H9 (cell line): ENCODE measurements at regions not wholly inside any gene's neighbourhood (a gene's known extent, or its start where the extent isn't known, plus 50 kb on each side); places are given as distances from the start of the nearest gene placed in this dataset.

Experiments used
- DNase-seq: peaks from one replicate; pipeline ENCODE4 v3.0.0-alpha.2; 2017
- H2AFZ ChIP-seq: one replicate; pipeline ENCODE4 v1.6.1; 2013; ENCODE audit warnings: mild to moderate bottlenecking, low read length, control low read depth, moderate library complexity
- H2AK5ac ChIP-seq: 2 replicates; pipeline ENCODE4 v1.6.1; 2013; ENCODE audit warnings: low read length, control low read depth, mixed read lengths; ENCODE audit not compliant: insufficient read length
- H2BK120ac ChIP-seq: one replicate; pipeline ENCODE4 v1.6.1; 2013; ENCODE audit warnings: low read depth, mild to moderate bottlenecking, low read length, control low read depth, inconsistent platforms; ENCODE audit not compliant: poor library complexity, severe bottlenecking
- H2BK12ac ChIP-seq: 2 replicates; pipeline ENCODE4 v1.6.1; 2013; ENCODE audit warnings: low read length, control low read depth, mixed read lengths, low read depth; ENCODE audit not compliant: insufficient read length
- H2BK15ac ChIP-seq: 2 replicates; pipeline ENCODE4 v1.6.1; 2013; ENCODE audit warnings: low read depth, low read length, control low read depth
- H2BK20ac ChIP-seq: one replicate; pipeline ENCODE4 v1.6.1; 2013; ENCODE audit warnings: low read depth, mild to moderate bottlenecking, low read length, control low read depth, inconsistent platforms; ENCODE audit not compliant: poor library complexity, severe bottlenecking
- H2BK5ac ChIP-seq: 2 replicates; pipeline ENCODE4 v1.6.1; 2013; ENCODE audit warnings: low read length, control low read depth, mixed read lengths; ENCODE audit not compliant: insufficient read length
- H3K14ac ChIP-seq: 2 replicates; pipeline ENCODE4 v1.6.1; 2013; ENCODE audit warnings: low read length, control low read depth; ENCODE audit not compliant: insufficient read depth
- H3K18ac ChIP-seq: 2 replicates; pipeline ENCODE4 v1.6.1; 2013; ENCODE audit warnings: low read depth, mild to moderate bottlenecking, mixed read lengths, low read length, control low read depth; ENCODE audit not compliant: insufficient read length
- H3K23ac ChIP-seq: 2 replicates; pipeline ENCODE4 v1.6.1; 2013; ENCODE audit warnings: low read length, control low read depth, mixed read lengths, low read depth; ENCODE audit not compliant: insufficient read length
- H3K23me2 ChIP-seq: 2 replicates; pipeline ENCODE4 v1.6.1; 2013; ENCODE audit warnings: low read depth, mild to moderate bottlenecking, mixed read lengths, low read length, control low read depth; ENCODE audit not compliant: insufficient read length, poor library complexity, severe bottlenecking
- H3K27ac ChIP-seq: 2 replicates; pipeline ENCODE4 v1.5.1; 2013; ENCODE audit warnings: low read length, control low read depth, mixed read lengths, low read depth; ENCODE audit not compliant: insufficient read length
- H3K27me3 ChIP-seq: 2 replicates; pipeline ENCODE4 v1.6.1; 2013; ENCODE audit warnings: low read length, control low read depth, inconsistent platforms; ENCODE audit not compliant: insufficient read depth
- H3K4ac ChIP-seq: 2 replicates; pipeline ENCODE4 v1.6.1; 2013; ENCODE audit warnings: low read depth, mild to moderate bottlenecking, control low read depth, inconsistent platforms, low read length, moderate library complexity
- H3K4me1 ChIP-seq: 2 replicates; pipeline ENCODE4 v1.6.1; 2013; ENCODE audit warnings: low read length, control low read depth, inconsistent platforms; ENCODE audit not compliant: insufficient read depth
- H3K4me2 ChIP-seq: 2 replicates; pipeline ENCODE4 v1.6.1; 2013; ENCODE audit warnings: low read length, control low read depth, mixed read lengths; ENCODE audit not compliant: insufficient read length, insufficient read depth
- H3K56ac ChIP-seq: 2 replicates; pipeline ENCODE4 v1.6.1; 2013; ENCODE audit warnings: low read depth, mild to moderate bottlenecking, mixed read lengths, low read length, control low read depth; ENCODE audit not compliant: insufficient read length
- H3K79me1 ChIP-seq: 2 replicates; pipeline ENCODE4 v1.6.1; 2013; ENCODE audit warnings: low read depth, mild to moderate bottlenecking, moderate library complexity, low read length, control low read depth, inconsistent platforms; ENCODE audit not compliant: insufficient read depth, poor library complexity, severe bottlenecking
- H3K79me2 ChIP-seq: 2 replicates; pipeline ENCODE4 v1.6.1; 2013; ENCODE audit warnings: low read length, control low read depth, inconsistent platforms; ENCODE audit not compliant: insufficient read depth
- H3K9ac ChIP-seq: 2 replicates; pipeline ENCODE4 v1.6.1; 2013; ENCODE audit warnings: low read length, control low read depth, mixed read lengths; ENCODE audit not compliant: insufficient read length; ENCODE audit errors: extremely low read depth
- H3K9me3 ChIP-seq: one replicate; pipeline ENCODE4 v1.6.1; 2013; ENCODE audit warnings: low read depth, low read length, inconsistent platforms; ENCODE audit not compliant: control insufficient read depth
- H3T11ph ChIP-seq: one replicate; pipeline ENCODE4 v1.6.1; 2013; ENCODE audit warnings: mild to moderate bottlenecking, low read length, control low read depth, inconsistent platforms
- H4K20me1 ChIP-seq: one replicate; pipeline ENCODE4 v1.6.1; 2013; ENCODE audit not compliant: control insufficient read depth, insufficient read length, insufficient read depth
- H4K5ac ChIP-seq: 2 replicates; pipeline ENCODE4 v1.6.1; 2013; ENCODE audit warnings: low read depth, mild to moderate bottlenecking, mixed read lengths, low read length, control low read depth; ENCODE audit not compliant: insufficient read length
- H4K8ac ChIP-seq: replicated peaks from 2 replicates; pipeline ENCODE4 v1.6.1; 2013; ENCODE audit warnings: low read length, control low read depth, mixed read lengths, low read depth; ENCODE audit not compliant: insufficient read length
- H4K91ac ChIP-seq: 2 replicates; pipeline ENCODE4 v1.6.1; 2013; ENCODE audit warnings: low read depth, mild to moderate bottlenecking, moderate library complexity, mixed read lengths, low read length, control low read depth; ENCODE audit not compliant: insufficient read length
- H3K27ac Mint-ChIP-seq, 3 experiments: 2 replicates in 2 of 3; 3 replicates in 1 of 3; pipeline ENCODE4 v1.8.0; 2020 to 2021; ENCODE audit warnings: mixed read lengths in 3 of 3, mild to moderate bottlenecking in 1 of 3, moderate library complexity in 1 of 3
- H3K27me3 Mint-ChIP-seq: 2 replicates; pipeline ENCODE4 v1.8.0; 2021; ENCODE audit warnings: low read depth, mild to moderate bottlenecking, moderate library complexity, mixed read lengths
- H3K36me3 Mint-ChIP-seq, 3 experiments: 2 replicates in 2 of 3; 3 replicates in 1 of 3; pipeline ENCODE4 v1.8.0; 2020 to 2021; ENCODE audit warnings: low read depth in 3 of 3, mixed read lengths in 3 of 3; ENCODE audit not compliant: insufficient read depth in 1 of 3
- H3K4me1 Mint-ChIP-seq, 2 experiments: 2 replicates each; pipeline ENCODE4 v1.8.0; 2020; ENCODE audit warnings: mixed read lengths in 2 of 2
- H3K4me3 Mint-ChIP-seq, 2 experiments: 2 replicates in 1 of 2; 3 replicates in 1 of 2; pipeline ENCODE4 v1.8.0; 2020 to 2021; ENCODE audit warnings: mild to moderate bottlenecking in 2 of 2, mixed read lengths in 2 of 2, moderate library complexity in 1 of 2
- H3K9me3 Mint-ChIP-seq, 2 experiments: 2 replicates in 1 of 2; 3 replicates in 1 of 2; pipeline ENCODE4 v1.8.0; 2020; ENCODE audit warnings: mild to moderate bottlenecking in 2 of 2, mixed read lengths in 2 of 2, moderate library complexity in 1 of 2
- WGBS: extraction: QIAGEN DNeasy Blood & Tissue Kit; methylation state at CpG from one replicate; pipeline ENCODE4 v1.1.7; 2013; ENCODE audit warnings: missing lambda C conversion rate, low lambda C conversion rate, mixed read lengths; ENCODE audit not compliant: insufficient read length; ENCODE audit errors: extremely low coverage; 5-methylcytosine and 5-hydroxymethylcytosine counted together
- TF ChIP-seq, protein P1 (sequence below): fragments of 200-600 bp; sonication (generic); conservative IDR thresholded peaks from 3 replicates; pipeline ENCODE4 v1.8.0; 2021; ENCODE audit warnings: antibody characterized with exemption, mild to moderate bottlenecking

DNA sequence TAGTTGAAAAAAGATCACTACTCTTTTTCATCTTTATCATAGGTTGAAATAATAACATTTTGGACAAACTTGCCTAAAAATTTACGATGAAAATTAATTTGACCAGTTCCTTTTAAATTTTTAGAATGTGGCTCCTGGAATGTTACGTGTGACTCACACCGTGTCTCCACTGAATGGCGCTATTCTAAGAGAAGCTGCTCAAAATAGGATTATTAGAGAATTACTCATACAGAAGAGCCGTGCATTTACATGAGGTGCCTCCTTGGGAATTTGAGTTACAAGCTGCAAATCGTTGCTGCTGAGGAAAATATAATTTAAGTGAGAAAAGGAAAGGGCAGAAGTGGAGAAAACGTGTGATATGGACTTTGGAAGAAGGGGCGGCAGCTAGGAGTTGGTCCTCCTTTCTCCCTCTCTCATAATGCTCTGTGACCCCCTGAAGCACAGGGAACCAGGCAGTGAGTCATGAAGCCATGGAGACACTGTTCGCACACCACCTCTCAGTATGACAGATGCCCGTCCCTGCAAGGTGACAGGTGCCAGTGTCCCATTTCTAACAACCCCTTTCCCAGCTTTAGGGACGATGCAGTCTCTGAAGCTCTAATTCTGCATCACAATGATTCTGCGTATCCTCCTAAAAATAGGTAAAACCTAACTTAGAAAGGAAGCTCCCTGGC is 323.2 kb upstream of the COBL start:
- Histone ChIP-seq H3K23ac (no peak overlapping the region), H4K8ac (no peak overlapping the region), H4K5ac (no peak overlapping the region), H4K91ac (no peak overlapping the region), H3K4ac (no peak overlapping the region), H2BK120ac (no peak overlapping the region), H3K79me2 (no peaks in the 10 kb centered on the region), H3K27ac (no peak overlapping the region), H3K9ac (no peak overlapping the region), H2BK12ac (no peak overlapping the region), H2BK20ac (no peak overlapping the region), H3K27me3 (no peaks in the 10 kb centered on the region), H3T11ph (no peak overlapping the region), H3K23me2 (no peaks in the 10 kb centered on the region), H3K9me3 (no peaks in the 10 kb centered on the region), H2AK5ac (no peak overlapping the region), H3K56ac (no peak overlapping the region), H3K4me1 (no peaks in the 10 kb centered on the region; the same call in 1 of the 2 replicates), H3K18ac (no peak overlapping the region), H3K79me1 (no peaks in the 10 kb centered on the region), H4K20me1 (no peaks in the 10 kb centered on the region), H3K4me2 (no peak overlapping the region), H2BK15ac (no peak overlapping the region), H2BK5ac (no peak overlapping the region), H2AFZ (no peak overlapping the region), H3K14ac (no peak overlapping the region; the same call in 1 of the 2 replicates)
- no peaks in the 10 kb centered on the region; a peak in 1 of 7 replicates for H3K36me3 Mint-ChIP-seq
- no peaks in the 10 kb centered on the region; the same call in none of the 2 replicates for H3K27me3 Mint-ChIP-seq
- no peak overlapping the region for H3K4me3 Mint-ChIP-seq
- no CpG with 5 or more reads among the region's 12 CpGs for WGBS
- H3K4me1 Mint-ChIP-seq: peaks cover 19 to 23% of the 10 kb centered on the region in 2 experiments
- no peaks in the 10 kb centered on the region for H3K9me3 Mint-ChIP-seq
- DNase-seq: no peak
- TF ChIP-seq, protein P1, sequence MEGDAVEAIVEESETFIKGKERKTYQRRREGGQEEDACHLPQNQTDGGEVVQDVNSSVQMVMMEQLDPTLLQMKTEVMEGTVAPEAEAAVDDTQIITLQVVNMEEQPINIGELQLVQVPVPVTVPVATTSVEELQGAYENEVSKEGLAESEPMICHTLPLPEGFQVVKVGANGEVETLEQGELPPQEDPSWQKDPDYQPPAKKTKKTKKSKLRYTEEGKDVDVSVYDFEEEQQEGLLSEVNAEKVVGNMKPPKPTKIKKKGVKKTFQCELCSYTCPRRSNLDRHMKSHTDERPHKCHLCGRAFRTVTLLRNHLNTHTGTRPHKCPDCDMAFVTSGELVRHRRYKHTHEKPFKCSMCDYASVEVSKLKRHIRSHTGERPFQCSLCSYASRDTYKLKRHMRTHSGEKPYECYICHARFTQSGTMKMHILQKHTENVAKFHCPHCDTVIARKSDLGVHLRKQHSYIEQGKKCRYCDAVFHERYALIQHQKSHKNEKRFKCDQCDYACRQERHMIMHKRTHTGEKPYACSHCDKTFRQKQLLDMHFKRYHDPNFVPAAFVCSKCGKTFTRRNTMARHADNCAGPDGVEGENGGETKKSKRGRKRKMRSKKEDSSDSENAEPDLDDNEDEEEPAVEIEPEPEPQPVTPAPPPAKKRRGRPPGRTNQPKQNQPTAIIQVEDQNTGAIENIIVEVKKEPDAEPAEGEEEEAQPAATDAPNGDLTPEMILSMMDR: peak; percentile 23; the same call in 1 of the 3 replicates
- no peak overlapping the region for H3K27ac Mint-ChIP-seq
